NOMO-1 (cell line): ENCODE measurements at regions not wholly inside any gene's neighbourhood (a gene's known extent, or its start where the extent isn't known, plus 50 kb on each side); places are given as distances from the start of the nearest gene placed in this dataset.
"Not testable (repeated sequence)": the region's sequence is repeated elsewhere in the genome, so short reads cannot be mapped to it uniquely, and the experiment has no call there.

Experiments
- DNase-seq, 2 experiments: peaks; one replicate each; lab custom pipeline; 2025; ENCODE audit not compliant: unreplicated experiment in 2 of 2; lab: John Stamatoyannopoulos, UW

DNA sequence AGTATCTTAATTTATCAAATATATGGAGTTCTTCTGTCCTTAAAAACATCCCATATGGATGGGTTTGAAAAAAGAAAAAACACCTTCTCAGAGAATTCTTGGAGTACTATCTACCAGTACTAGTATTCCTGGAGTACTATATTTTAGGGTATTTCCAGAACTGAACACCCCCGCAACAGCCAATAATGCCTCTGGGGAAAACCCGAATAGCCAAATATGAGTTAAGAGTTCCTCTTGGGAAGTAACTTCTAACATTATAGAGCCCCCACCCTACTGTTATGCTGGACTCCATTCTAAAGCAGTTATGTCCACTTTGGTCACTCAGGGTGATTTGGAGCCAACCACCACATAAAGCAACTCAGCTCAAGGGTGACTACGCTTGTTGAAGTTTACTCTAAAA lies 115.0 kb upstream of the RASGEF1B start:
- DNase-seq = no peak

DNA sequence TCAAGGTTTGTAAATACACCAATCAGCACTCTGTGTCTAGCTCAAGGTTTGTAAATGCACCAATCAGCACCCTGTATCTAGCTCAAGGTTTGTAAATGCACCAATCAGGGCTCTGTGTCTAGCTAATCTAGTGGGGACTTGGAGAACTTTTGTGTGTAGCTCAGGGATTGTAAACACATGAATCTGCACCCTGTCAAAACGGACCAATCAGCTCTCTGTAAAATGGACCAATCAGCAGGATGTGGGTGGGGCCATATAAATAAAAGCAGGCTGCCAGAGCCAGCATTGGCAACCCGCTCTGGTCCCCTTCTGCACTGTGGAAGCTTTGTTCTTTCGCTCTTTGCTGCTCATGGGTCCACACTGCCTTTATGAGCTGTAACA lies 109.3 kb upstream of the RASGEF1B start:
- DNase-seq = not testable (repeated sequence)

DNA sequence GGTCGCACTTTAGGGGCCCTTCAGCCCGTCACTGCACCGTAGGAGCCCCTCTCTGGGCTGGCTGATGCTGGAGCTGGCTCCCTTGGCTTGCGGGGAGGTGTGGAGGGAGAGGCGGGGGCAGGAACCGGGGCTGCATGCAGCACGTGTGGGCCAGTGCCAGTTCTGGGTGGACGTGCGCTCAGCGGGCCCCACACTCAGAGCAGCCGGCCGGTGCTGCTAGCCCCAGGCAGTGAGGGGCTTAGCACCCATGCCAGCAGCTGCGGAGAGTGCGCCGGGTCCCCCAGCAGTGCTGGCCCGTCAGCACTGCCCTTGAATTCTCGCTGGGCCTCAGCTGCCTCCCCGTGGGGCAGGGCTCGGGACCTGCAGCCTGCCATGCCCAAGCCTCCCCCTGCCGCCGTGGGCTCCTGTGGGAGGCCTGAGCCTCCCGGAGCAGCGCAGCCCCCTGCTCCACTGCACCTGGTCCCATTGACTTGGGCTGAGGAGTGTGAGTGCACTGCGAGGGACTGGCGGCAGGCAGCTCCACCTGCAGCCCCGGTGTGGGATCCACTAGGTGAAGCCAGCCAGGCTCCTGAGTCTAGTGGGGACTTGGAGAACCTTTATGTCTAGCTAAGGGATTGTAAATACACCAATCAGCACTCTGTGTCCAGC lies 108.8 kb upstream of the RASGEF1B start:
- no peak for DNase-seq

DNA sequence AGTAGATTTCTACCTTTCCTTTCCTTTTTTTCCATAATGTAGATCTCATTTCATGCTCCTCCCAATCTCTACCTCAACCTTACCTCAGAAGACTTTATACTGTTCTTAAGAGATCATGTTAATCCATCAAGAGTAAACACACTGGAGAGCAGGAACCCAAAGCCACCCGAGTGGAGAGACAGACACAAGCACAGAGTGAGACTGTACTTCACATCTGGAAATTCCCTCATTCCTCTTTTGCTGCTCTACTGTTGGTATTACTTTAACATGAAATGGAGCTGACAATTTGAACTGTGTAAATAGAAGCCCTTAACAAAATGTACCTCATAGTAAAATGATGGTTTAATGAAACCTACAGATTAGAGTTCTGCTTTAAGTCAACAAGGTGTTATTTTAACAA lies 105.7 kb upstream of the RASGEF1B start:
- no peak for DNase-seq

DNA sequence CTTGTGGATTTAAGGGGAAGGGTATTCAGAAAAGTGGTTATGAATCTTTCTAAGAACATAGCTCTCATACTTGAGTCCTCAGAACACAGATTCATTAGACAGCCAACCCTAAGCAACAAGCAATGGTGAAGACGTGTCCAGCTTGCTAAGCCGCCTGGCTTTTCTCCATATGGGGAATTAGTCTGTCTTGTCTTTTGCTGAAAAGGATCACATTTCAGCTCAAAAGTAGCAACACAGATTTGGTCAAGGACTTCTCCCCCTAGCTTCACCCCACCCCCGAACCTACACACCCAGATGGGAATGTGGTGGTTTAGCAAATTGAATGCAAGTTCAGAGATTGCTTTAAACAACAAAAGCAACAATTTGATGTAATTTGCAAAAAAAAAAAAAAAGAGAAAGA lies 103.3 kb upstream of the RASGEF1B start:
- no peak for DNase-seq

DNA sequence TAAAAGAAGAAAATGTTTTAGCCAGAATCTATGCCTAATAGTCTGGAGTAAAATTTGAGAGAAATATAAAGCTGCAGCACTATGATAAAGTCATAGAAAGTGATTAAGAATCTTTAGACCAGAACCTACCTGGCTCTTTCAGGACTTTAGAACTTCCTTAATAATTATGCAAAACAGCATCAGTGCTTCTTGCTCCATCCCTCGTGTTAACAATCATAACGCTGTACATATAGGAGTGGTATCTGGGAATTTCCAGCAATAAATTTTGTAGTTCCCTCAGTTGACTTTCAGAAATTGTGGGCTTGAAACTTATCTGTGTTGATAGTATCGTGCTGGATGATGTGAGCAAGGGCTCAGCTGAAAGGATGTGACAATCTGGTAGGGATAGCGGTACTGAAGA lies 102.1 kb upstream of the RASGEF1B start:
- no peak for DNase-seq

DNA sequence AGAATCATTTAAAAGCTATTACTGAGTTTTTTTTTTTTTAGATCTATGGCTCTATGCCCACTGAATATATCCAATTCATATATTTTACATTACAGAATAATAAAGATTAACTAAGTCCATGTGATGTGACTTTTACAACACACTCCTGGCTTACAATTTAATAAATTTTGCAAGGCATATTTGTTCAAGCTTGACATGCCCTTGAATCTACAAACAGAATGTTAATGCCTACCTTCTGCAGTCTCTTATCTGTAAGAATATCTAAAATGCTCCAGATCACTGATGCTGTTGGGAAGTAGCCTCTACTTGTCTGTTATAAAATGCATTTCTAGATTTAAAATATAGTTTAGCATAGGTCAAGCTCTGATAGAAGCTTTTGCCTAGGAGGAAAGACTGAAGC lies 100.7 kb upstream of the RASGEF1B start:
- no peak for DNase-seq

DNA sequence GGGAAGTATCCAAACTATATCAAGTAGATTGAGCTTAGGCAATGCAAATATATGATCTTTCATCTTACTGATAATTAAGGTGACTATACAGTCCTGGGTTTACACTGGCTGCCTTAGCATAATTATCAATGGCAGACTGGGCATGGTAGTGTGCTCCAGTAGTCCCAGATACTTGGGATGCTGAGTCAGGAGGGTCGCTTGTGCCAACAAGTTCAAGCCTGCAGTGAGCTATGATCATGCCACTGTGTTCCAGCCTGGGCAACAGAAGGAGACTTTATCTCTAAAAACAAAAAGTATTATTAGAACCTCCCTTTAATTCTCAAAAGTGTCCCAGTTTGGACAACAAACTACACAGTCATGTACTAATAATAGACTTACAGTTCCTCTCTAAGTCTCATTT lies 99.4 kb upstream of the RASGEF1B start:
- no peak for DNase-seq

DNA sequence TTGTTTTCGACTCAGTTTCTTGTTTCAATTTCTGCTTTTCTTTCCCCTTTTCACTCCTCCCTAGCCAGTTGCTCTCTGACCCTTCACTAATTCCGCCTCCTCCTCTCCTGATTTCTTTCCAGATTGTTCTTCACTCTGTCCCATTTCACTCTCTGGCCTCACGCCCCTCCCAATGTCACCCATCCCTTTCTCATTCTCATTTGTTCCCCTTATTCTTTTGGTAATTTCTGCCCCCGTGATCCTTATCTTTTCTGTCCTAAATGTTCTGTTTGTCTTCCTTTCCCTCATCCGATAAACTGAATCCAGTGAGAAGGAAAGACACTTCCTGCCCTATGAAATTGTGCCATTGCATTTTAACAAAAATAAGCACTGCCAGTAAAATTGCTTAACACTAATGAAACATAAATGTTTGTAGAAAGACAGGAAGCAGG lies 94.5 kb upstream of the RASGEF1B start:
- no peak for DNase-seq

DNA sequence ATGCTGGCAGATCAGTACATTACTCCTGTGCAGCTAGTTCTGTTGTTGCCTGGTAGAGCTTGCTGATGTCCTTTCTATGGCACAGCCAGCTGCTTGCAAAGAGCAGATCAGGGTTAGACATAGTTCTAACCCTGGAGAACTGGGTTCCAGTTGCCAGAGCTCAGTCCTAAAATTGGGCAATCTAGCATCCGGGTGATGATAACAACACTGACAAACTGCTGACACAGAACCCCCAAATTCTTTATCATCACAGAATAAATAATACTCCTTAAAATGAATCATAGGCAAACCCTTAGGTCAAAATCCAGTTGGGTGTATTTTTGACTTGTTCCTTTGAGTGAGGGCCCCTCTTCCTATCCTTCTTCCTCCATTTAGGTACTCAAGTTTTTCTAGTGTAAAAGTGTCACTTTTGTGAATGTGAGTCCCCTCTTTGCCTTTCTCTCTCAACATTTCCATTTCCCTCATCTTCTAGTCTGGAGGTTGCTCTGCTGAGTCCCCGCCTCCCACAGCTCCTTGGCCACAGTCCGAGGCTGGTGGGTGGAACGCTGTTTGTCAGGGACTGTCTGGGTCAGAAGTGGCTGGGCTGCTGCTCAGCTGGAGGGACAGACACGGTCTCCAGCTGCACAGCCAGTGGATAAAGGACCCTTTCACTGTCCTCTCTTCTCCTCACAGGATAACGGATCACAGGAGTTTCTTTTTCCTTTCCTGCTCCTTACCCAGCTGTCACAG lies 93.6 kb upstream of the RASGEF1B start:
- DNase-seq = no peak

DNA sequence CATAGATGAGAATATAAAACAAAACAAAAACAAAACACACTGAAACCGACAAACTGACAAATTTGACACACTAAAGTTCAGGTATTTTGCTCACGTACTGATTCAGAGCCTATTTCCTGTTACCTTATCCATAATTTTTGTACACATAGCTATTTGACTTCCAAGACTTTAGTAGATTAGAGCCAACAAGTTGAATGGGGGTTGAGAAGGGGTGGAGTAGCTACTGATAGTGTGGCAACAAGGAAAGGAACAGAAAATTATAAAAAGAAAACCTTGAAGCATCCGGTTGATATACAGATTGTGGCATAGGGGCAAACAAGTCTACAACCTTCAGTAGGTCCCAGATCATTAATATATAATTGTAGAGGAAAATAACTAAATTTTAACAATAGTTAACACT lies 92.3 kb upstream of the RASGEF1B start:
- DNase-seq = no peak

DNA sequence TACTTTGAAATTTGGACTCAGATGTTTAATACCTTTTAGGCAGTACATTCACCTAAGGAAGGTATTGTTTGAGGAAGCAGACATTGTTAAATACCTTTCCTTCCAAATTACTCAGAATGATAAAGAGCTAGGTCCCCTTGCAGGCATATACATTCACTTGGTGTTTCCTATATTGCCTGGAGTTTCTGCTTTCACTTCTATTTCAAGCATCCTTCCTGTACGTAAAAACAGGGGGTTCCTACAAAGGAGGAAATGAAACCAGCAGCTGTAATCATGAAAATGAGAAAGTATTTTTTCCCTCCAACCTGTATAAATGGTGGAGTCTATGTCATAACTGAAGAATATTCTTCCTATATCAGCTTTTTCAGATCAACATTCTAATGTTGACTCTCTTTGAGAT lies 90.4 kb upstream of the RASGEF1B start:
- DNase-seq = peak; percentile 30 to 97

DNA sequence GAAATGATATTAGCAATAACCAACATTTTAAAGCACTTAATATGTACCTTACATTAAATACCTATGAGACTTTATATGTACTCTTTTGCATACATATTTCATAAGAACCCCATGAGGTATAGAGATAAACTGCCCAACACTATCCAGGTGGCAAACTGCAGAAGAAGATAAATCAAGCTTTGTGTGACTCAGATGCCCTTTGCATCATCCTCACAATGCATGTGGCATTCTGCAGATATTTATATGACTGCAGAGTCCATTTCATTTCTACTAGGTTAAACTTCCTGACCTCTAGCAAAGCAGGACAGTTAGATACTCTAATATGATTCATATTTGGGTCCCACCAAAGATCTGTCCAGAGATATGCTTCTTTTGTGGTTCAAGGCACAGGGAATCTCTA lies 85.6 kb upstream of the RASGEF1B start:
- no peak for DNase-seq

DNA sequence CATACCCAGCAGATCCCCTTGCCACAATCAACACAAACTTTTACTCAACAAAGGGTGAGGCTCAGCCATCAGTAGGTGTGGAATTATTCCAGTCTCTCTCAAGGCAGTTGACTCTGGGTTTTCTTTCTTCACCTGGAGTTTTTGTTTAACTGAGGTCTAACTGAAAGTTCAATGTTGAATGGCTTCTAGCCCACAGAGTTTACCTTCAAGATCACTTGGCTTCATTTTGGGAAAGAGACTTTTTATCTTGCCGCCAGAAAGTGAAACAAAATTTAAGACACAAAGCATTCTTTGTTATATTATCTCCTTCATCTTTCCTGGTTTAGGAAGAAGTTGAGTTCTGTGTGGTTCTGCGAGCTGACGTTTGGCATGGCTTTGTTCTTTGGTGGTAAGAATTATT lies 83.8 kb upstream of the RASGEF1B start:
- no peak for DNase-seq

DNA sequence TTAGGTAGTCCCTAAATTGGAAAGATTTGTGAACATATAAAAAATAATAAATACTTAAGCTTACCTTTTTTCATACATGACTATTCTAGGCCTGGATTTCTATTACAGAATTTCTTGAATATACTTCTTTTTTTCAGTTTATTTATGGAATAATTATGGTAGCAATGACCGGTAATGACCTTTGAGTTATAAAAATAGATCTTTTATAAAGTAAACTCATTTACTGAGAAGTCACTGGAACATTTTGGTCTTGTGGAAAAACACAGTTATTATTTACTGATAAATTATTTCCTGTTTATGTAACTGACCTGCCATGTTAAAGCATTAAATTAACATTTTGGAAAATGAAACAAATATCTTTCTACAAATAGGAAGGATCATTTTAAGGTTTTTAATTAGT lies 80.4 kb upstream of the RASGEF1B start:
- DNase-seq = no peak

DNA sequence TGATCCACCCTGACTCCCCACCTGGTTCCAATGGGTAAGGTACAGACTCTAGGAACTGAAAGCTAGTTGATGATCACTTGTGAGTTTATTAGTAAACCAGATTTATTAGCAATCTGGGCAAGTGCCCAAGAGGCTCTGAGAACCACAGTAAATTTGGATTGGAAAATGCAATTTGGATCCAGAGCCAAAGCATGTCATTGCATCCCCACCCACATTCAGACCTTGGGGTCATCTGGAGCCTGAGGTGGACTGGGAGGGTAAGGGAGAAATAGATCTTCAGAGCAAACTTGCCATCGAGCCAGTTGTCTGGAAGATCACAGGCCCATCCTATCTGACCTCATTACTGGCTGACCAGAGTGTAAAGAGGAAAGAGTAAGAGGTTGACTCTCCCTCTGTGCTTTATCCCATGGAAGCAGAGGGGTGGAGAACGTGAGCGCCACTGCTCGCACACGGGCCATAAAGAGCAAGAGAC lies 78.7 kb upstream of the RASGEF1B start:
- DNase-seq = no peak

DNA sequence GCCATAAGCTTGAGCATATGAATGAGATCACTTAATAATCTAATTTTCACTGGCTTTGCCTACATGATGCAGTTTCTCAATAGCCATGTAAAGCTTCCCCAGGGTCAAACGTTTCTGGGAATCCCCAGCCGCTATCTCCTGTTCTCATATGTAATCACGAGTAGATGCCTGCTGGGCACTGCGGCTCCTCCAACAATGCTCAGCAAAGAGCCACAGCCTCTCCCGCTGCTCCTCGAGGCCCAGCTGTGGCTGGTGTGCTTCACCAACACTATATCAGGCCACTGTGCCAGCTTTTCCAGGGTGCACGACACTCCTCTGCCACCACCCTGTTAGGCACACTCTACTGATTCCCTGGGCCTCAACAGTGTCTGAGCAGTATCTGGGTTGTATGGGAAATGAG lies 78.3 kb upstream of the RASGEF1B start:
- no peak for DNase-seq

DNA sequence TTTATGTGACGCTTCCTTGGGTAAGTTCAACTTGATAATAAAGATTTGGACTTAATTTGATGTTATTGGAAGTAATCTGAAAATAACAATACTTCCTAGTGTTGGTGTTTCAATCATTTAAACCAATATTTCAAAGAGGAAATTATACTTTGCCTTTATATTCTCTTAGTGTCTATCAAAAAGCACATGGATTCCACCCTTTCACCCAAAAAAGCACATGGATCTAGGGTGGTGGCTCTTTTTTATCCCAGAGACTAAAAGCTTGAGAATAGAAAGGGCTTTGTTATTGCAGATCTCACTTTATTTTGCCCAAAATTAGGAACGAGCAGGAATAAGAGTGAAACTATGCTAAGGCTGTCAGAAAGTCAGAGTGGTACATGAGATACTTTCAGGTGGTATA lies 75.1 kb upstream of the RASGEF1B start:
- DNase-seq = no peak

DNA sequence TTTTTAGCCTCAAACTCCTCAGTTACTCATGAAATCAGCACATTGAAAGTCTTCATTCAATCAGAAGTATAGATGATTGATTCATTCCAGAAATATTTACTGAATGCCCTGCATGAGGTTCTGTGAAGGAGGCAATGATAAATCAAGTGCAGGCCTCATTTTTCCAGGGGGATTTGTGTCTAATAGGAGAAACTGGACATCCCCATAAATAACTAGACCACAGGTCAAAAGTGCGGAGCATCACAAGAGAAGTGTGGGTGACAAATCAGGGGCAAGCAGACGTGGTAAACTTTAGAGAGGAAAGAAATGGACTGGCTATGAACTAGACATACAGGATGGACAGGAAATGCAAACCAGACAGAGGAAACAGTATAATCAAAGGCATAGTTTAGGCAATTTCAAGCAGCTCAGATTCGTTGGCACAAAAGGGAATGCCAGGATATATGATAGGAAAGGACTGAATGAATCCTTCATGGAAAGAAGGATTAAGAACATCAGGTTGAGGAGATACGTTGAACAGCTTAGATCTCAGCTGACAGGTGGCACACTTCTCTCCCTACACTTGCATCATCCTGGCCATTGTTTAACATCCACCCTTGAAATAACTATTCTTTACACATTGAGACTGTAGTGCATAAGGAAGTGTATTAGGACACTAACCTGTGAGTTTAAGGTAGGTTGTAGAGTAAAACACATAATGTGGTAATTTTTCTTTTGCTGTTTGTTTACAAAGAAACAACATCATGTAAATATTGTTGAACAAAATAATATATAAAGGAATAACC lies 69.6 kb upstream of the RASGEF1B start:
- no peak for DNase-seq

DNA sequence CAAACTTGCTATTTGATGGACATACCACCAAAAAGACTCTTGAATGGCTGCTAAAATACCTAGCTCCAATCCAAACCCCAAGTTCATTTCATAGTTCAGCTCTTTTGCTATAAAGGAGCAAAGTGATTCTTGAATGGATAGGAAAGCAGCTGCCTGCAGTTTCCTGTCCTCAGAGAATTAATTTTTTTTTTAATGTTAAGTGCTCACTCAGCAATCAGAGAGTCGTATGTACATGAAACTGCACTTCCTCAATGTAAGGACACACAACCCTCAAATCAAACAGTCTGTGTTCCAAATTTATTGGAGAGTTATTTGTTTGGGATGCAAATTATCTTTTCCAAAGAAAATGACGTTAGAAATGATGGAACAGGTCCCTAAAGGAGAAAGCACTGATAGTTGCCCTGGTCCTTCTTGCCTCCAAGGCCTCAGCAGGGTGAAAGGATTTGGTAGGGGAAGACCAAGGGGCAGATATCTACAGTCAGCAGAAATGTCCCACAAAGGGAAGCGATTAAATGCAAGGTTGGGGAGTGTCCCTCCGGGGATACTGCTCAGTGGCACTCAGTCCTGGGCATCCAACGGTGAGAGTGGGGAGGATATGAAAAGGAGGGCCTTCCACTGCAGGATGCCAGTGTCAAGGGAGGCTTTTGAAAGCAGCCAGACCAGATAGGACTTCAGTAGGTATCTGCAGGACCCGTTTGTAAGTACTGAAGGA lies 67.2 kb upstream of the RASGEF1B start:
- DNase-seq = no peak

DNA sequence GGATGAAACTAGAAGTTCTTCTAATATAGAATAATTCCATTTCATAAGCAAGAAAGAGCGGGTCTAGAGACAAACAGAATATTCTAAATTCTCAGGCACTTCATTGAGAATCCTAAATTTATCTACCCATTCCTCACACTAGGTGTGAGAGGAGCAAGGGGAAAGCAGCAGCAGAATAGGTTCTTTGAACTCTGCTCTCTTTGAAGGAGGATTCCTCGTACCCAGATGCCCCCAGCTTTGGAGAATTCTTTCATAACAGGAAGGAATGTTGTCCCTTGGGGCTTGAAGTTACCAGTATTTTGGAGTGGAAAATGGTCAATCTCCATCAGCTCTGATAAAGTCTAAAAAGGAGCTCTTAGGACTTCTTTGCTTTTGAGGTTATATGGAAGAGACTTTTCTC lies 59.7 kb upstream of the RASGEF1B start:
- no peak for DNase-seq
